Loucy (cell line): ENCODE measurements at regions not wholly inside any gene's neighbourhood (a gene's known extent, or its start where the extent isn't known, plus 50 kb on each side); places are given as distances from the start of the nearest gene placed in this dataset.

Experiments used
- H2AFZ ChIP-seq: fragments of 200-600 bp; sonication (generic); 2 replicates; pipeline ENCODE4 v1.6.0; 2016; ENCODE audit warnings: antibody characterized with exemption, mild to moderate bottlenecking, low read length, moderate library complexity
- H3F3A ChIP-seq: fragments of 200-600 bp; 2 replicates; pipeline ENCODE4 v1.6.0; 2016; ENCODE audit warnings: antibody characterized with exemption, low read depth, mild to moderate bottlenecking
- H3K27me3 ChIP-seq: fragments of 200-600 bp; sonication (generic); 2 replicates; pipeline ENCODE4 v1.6.1; 2014; ENCODE audit warnings: low read length, mild to moderate bottlenecking; ENCODE audit not compliant: insufficient read depth, poor library complexity, severe bottlenecking
- H3K36me3 ChIP-seq: fragments of 200-600 bp; sonication (generic); 2 replicates; pipeline ENCODE4 v1.6.1; 2016; ENCODE audit warnings: low read length; ENCODE audit not compliant: insufficient read depth
- H3K4me1 ChIP-seq: fragments of 200-600 bp; sonication (generic); 2 replicates; pipeline ENCODE4 v1.5.1; 2014; ENCODE audit warnings: low read length, mild to moderate bottlenecking; ENCODE audit not compliant: insufficient read depth, poor library complexity, severe bottlenecking
- H3K4me2 ChIP-seq: fragments of 200-600 bp; sonication (generic); 2 replicates; pipeline ENCODE4 v1.6.0; 2014; ENCODE audit warnings: antibody characterized with exemption, low read length, low read depth, mild to moderate bottlenecking; ENCODE audit not compliant: poor library complexity, severe bottlenecking
- H3K4me3 ChIP-seq: fragments of 200-600 bp; sonication (generic); 2 replicates; pipeline ENCODE4 v1.5.1; 2014; ENCODE audit warnings: low read length, mild to moderate bottlenecking, mixed read lengths; ENCODE audit not compliant: poor library complexity, severe bottlenecking
- H3K79me2 ChIP-seq: fragments of 200-600 bp; sonication (generic); 2 replicates; pipeline ENCODE4 v1.6.1; 2014; ENCODE audit warnings: low read length; ENCODE audit not compliant: insufficient read depth
- H3K9ac ChIP-seq: fragments of 200-600 bp; sonication (generic); 2 replicates; pipeline ENCODE4 v1.6.0; 2014; ENCODE audit warnings: mild to moderate bottlenecking, low read depth, low read length, moderate library complexity; ENCODE audit not compliant: poor library complexity, severe bottlenecking
- H3K9me2 ChIP-seq: fragments of 200-600 bp; sonication (generic); replicated peaks from 2 replicates; pipeline ENCODE4 v1.6.1; 2016; ENCODE audit warnings: low read depth, low read length, mixed read lengths
- H3K9me3 ChIP-seq: fragments of 200-600 bp; sonication (generic); 2 replicates; pipeline ENCODE4 v1.6.1; 2014; ENCODE audit warnings: mild to moderate bottlenecking, antibody characterized with exemption, low read length, low read depth; ENCODE audit not compliant: insufficient read depth
- H4K20me1 ChIP-seq: fragments of 200-600 bp; sonication (generic); 2 replicates; pipeline ENCODE4 v1.6.0; 2014; ENCODE audit warnings: antibody characterized with exemption, low read length, mild to moderate bottlenecking; ENCODE audit not compliant: insufficient read depth, poor library complexity, severe bottlenecking
- CTCF ChIP-seq: fragments of 200-600 bp; sonication (generic); conservative IDR thresholded peaks from 2 replicates; pipeline ENCODE4 v1.5.1; 2014; ENCODE audit warnings: mild to moderate bottlenecking, antibody characterized with exemption, low read length
- EZH2phosphoT487 ChIP-seq: fragments of 200-600 bp; IDR thresholded peaks from 2 replicates; pipeline ENCODE4 v1.6.1; 2018; ENCODE audit warnings: antibody characterized with exemption, mild to moderate bottlenecking, moderate library complexity, borderline replicate concordance

GRCh38 chr2:236698016-236698627 lies 128.5 kb downstream of the ACKR3 start:
- Histone ChIP-seq H2AFZ (no peak overlapping the region), H3K36me3 (no peaks in the 10 kb centered on the region), H3K4me2 (no peak overlapping the region), H3F3A (no peaks in the 10 kb centered on the region), H3K4me1 (no peaks in the 10 kb centered on the region), H3K9ac (no peak overlapping the region), H3K9me3 (no peaks in the 10 kb centered on the region), H3K79me2 (no peaks in the 10 kb centered on the region), H3K9me2 (no peaks in the 10 kb centered on the region), H3K27me3 (no peaks in the 10 kb centered on the region), H3K4me3 (no peak overlapping the region), H4K20me1 (no peaks in the 10 kb centered on the region)
- TF ChIP-seq EZH2phosphoT487 = no peak
- no peak for TF ChIP-seq CTCF

DNA sequence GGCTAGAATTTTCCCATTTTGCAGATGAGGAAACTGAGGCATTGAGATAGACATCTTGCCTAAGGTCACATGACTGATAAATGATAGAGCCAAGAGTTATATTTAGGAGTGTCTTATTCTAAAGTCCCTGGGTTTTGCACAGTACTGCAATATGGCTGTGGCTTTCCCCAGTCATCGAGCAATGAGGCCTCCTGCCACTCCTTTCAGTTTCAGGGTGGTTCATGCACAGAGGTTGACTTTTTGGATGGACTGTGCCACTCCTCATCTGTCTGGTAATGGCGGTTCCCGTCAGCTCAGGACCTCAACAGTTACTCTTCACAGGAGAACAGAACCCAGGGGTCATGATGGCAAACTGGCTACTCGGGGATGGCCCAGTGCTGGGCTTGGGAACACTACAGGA lies 131.1 kb downstream of the ACKR3 start:
- TF ChIP-seq EZH2phosphoT487 (no peak), CTCF (no peak)
- no peak overlapping the region for H3K9ac ChIP-seq
- H3K27me3 ChIP-seq = no peaks in the 10 kb centered on the region
- no peaks in the 10 kb centered on the region for H3F3A ChIP-seq
- no peaks in the 10 kb centered on the region for H3K9me3 ChIP-seq
- no peaks in the 10 kb centered on the region for H4K20me1 ChIP-seq
- H3K4me2 ChIP-seq = no peak overlapping the region
- no peak overlapping the region for H3K4me3 ChIP-seq
- no peak overlapping the region for H2AFZ ChIP-seq
- H3K4me1 ChIP-seq = no peaks in the 10 kb centered on the region
- no peaks in the 10 kb centered on the region for H3K9me2 ChIP-seq
- no peaks in the 10 kb centered on the region for H3K79me2 ChIP-seq
- H3K36me3 ChIP-seq = no peaks in the 10 kb centered on the region

DNA sequence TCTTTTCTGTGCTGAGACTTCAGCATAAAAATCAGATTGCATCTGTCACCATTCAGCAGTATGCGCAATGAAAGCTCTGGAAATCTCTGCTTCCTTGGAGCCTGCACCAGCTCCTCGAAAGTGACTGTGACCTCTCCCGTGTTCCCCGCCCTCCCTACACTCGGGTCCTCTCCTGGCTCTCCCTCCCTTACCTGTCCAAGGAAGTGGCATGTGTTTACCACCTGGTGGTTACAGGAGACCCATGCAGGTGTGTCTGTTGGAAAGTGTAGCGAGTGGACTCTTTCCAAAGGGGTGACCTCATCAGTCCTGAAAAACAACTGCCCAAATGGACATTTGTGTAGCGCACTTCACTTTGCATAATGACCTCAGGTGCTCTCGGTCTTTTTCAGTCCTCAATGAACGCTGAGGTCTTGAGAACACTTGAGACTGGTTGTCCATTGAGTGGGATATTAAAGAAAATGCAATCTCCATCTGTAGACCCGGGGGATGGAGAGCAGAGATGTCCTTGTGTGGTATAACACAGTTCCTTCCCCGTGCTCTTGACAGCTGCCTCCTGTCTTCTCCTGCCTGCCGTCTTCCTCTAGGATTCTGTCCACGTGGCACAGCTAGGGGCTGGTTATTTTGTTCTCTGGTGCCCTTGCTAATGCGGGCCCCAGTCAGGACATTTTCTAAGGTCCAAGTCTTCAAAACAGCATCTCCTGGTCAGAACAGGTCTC lies 133.2 kb downstream of the ACKR3 start:
- Histone ChIP-seq H3K9me3 (no peaks in the 10 kb centered on the region), H3K9ac (no peak overlapping the region), H3K9me2 (no peaks in the 10 kb centered on the region), H4K20me1 (no peaks in the 10 kb centered on the region), H3K36me3 (no peaks in the 10 kb centered on the region), H3F3A (no peaks in the 10 kb centered on the region), H3K4me2 (no peak overlapping the region), H3K79me2 (no peaks in the 10 kb centered on the region), H3K4me1 (no peaks in the 10 kb centered on the region), H3K4me3 (no peak overlapping the region), H3K27me3 (no peaks in the 10 kb centered on the region), H2AFZ (no peak overlapping the region)
- no peak for TF ChIP-seq CTCF
- no peak for TF ChIP-seq EZH2phosphoT487
